ENCODE measurements at regions not wholly inside any gene's neighbourhood (a gene's known extent, or its start where the extent isn't known, plus 50 kb on each side); places are given as distances from the start of the nearest gene placed in this dataset.

DNA sequence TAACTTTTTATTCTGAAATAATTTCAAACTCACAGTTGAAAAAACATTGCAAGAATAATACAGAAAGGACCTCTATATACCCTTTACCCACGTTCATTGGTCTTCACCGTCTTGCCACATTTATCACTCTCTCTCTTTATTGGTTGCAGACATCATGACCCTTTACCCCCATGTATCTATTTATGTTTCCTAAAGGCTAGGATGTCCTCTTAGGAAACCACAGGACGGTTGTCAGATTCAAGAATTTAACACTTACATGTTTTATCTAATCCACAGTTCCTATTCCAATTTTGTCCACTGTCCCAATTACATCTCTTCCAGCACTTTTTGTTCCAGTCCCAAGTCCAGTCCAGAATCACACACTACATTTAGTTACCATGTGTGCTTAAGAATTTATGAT is 67.6 kb upstream of the FGFR2 start:
- ChIA-PET POLR2A (no interaction called here), CTCF (no interaction called here)
- no peak overlapping the region for H3K27ac ChIP-seq (ENCODE audit: extremely low read depth, low read depth, low read length)
- TF ChIP-seq, protein P1, sequence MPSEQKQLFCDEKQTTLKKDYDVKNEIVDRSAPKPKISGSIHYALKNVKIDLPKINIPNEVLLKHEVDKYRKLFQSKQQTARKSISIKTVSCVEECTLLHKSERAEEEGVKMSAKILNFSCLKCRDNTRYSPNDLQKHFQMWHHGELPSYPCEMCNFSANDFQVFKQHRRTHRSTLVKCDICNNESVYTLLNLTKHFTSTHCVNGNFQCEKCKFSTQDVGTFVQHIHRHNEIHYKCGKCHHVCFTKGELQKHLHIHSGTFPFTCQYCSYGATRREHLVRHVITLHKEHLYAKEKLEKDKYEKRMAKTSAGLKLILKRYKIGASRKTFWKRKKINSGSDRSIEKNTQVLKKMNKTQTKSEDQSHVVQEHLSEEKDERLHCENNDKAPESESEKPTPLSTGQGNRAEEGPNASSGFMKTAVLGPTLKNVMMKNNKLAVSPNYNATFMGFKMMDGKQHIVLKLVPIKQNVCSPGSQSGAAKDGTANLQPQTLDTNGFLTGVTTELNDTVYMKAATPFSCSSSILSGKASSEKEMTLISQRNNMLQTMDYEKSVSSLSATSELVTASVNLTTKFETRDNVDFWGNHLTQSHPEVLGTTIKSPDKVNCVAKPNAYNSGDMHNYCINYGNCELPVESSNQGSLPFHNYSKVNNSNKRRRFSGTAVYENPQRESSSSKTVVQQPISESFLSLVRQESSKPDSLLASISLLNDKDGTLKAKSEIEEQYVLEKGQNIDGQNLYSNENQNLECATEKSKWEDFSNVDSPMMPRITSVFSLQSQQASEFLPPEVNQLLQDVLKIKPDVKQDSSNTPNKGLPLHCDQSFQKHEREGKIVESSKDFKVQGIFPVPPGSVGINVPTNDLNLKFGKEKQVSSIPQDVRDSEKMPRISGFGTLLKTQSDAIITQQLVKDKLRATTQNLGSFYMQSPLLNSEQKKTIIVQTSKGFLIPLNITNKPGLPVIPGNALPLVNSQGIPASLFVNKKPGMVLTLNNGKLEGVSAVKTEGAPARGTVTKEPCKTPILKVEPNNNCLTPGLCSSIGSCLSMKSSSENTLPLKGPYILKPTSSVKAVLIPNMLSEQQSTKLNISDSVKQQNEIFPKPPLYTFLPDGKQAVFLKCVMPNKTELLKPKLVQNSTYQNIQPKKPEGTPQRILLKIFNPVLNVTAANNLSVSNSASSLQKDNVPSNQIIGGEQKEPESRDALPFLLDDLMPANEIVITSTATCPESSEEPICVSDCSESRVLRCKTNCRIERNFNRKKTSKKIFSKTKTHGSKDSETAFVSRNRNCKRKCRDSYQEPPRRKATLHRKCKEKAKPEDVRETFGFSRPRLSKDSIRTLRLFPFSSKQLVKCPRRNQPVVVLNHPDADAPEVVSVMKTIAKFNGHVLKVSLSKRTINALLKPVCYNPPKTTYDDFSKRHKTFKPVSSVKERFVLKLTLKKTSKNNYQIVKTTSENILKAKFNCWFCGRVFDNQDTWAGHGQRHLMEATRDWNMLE (tag by site-specific recombination; conservative IDR thresholded peaks at IDR 0.05; ENCODE audit: low read depth) = no peak
- TF ChIP-seq, protein P2, sequence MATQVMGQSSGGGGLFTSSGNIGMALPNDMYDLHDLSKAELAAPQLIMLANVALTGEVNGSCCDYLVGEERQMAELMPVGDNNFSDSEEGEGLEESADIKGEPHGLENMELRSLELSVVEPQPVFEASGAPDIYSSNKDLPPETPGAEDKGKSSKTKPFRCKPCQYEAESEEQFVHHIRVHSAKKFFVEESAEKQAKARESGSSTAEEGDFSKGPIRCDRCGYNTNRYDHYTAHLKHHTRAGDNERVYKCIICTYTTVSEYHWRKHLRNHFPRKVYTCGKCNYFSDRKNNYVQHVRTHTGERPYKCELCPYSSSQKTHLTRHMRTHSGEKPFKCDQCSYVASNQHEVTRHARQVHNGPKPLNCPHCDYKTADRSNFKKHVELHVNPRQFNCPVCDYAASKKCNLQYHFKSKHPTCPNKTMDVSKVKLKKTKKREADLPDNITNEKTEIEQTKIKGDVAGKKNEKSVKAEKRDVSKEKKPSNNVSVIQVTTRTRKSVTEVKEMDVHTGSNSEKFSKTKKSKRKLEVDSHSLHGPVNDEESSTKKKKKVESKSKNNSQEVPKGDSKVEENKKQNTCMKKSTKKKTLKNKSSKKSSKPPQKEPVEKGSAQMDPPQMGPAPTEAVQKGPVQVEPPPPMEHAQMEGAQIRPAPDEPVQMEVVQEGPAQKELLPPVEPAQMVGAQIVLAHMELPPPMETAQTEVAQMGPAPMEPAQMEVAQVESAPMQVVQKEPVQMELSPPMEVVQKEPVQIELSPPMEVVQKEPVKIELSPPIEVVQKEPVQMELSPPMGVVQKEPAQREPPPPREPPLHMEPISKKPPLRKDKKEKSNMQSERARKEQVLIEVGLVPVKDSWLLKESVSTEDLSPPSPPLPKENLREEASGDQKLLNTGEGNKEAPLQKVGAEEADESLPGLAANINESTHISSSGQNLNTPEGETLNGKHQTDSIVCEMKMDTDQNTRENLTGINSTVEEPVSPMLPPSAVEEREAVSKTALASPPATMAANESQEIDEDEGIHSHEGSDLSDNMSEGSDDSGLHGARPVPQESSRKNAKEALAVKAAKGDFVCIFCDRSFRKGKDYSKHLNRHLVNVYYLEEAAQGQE (tag by site-specific recombination; IDR thresholded peaks at IDR 0.05) = no peak
- TF ChIP-seq SALL2 (tag by site-specific recombination; IDR thresholded peaks at IDR 0.05; ENCODE audit: borderline replicate concordance) (no peak), ZNF610 (tag by site-specific recombination; IDR thresholded peaks at IDR 0.05; ENCODE audit: borderline replicate concordance) (no peak), ZNF785 (tag by site-specific recombination; IDR thresholded peaks at IDR 0.05) (no peak), ZNF76 (tag by site-specific recombination; IDR thresholded peaks at IDR 0.05; ENCODE audit: borderline replicate concordance, low read depth) (no peak), KLF1 (tag by site-specific recombination; IDR thresholded peaks at IDR 0.05) (no peak), ZNF629 (tag by site-specific recombination; IDR thresholded peaks at IDR 0.05) (no peak), ZNF266 (tag by site-specific recombination; IDR thresholded peaks at IDR 0.05; ENCODE audit: low read depth) (no peak), SP3 (tag by site-specific recombination; IDR thresholded peaks at IDR 0.05) (no peak), TCF7L2 (IDR thresholded peaks at IDR 0.05; ENCODE audit: borderline replicate concordance, low read depth, low read length) (no peak), ZNF433 (tag by site-specific recombination; IDR thresholded peaks at IDR 0.05; ENCODE audit: low read depth) (no peak), ZNF48 (tag by site-specific recombination; IDR thresholded peaks at IDR 0.05) (no peak), HOXA7 (CRISPR knock-in tag; IDR thresholded peaks at IDR 0.05; ENCODE audit: borderline replicate concordance) (no peak), ZNF549 (tag by site-specific recombination; IDR thresholded peaks at IDR 0.05) (no peak)
- TF ChIP-seq, protein P3, sequence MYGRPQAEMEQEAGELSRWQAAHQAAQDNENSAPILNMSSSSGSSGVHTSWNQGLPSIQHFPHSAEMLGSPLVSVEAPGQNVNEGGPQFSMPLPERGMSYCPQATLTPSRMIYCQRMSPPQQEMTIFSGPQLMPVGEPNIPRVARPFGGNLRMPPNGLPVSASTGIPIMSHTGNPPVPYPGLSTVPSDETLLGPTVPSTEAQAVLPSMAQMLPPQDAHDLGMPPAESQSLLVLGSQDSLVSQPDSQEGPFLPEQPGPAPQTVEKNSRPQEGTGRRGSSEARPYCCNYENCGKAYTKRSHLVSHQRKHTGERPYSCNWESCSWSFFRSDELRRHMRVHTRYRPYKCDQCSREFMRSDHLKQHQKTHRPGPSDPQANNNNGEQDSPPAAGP (tag by site-specific recombination; IDR thresholded peaks at IDR 0.05) = no peak
- H3K9me3 ChIP-seq (ENCODE audit: control insufficient read depth, insufficient read depth, low read depth, low read length) = no peaks in the 10 kb centered on the region
- 0 out of 2 replicates have a peak, but pooled peaks cover 8% of the 10 kb centered on the region for H3K4me1 ChIP-seq (ENCODE audit: control insufficient read depth, insufficient read depth, low read length)
- no peak overlapping the region for H3K4me3 ChIP-seq (ENCODE audit: low read depth, low read length)
- no peaks in the 10 kb centered on the region for H3K36me3 ChIP-seq (ENCODE audit: control insufficient read depth in 2 of 2, insufficient read depth in 1 of 2, low read length in 2 of 2)

DNA sequence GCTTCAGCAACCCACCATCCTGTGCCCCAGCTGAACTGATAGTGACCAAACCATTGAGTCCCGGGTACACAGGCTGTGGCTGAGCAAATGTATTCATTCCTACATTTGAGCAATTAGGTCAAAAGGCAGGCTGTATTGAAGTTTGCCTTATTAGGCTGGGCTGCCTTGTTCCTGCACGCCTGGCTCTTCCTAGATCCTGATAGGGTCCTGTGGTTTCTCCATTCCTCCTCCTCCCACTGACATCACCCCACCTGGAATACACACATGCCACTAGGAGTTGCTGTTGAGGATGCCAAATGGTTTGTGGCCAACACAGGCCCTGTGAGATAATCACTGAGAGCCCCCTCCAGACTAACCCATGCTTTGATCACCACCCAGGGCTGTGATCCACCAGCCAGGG is 66.4 kb upstream of the FGFR2 start:
- ChIA-PET CTCF (interaction anchor here (0.6 to 2.6 kb wide), 3 partner anchors 236 to 716 kb away, joined by 3 to 11 read pairs (median 4); no protein-coding TSS in a partner anchor), POLR2A (no interaction called here)
- Histone ChIP-seq H3K36me3 (ENCODE audit: control insufficient read depth in 2 of 2, insufficient read depth in 1 of 2, low read length in 2 of 2) (no peaks in the 10 kb centered on the region), H3K9me3 (ENCODE audit: control insufficient read depth, insufficient read depth, low read depth, low read length) (no peaks in the 10 kb centered on the region), H3K4me1 (ENCODE audit: control insufficient read depth, insufficient read depth, low read length) (0 out of 2 replicates have a peak, but pooled peaks cover 8% of the 10 kb centered on the region), H3K4me3 (ENCODE audit: low read depth, low read length) (no peak overlapping the region), H3K27ac (ENCODE audit: extremely low read depth, low read depth, low read length) (no peak overlapping the region)
- TF ChIP-seq ZNF350 (tag by site-specific recombination; IDR thresholded peaks at IDR 0.05) (no peak), ZNF585B (tag by site-specific recombination; IDR thresholded peaks at IDR 0.05) (no peak), ZNF169 (tag by site-specific recombination; IDR thresholded peaks at IDR 0.05) (no peak)
- TF ChIP-seq, protein P4, sequence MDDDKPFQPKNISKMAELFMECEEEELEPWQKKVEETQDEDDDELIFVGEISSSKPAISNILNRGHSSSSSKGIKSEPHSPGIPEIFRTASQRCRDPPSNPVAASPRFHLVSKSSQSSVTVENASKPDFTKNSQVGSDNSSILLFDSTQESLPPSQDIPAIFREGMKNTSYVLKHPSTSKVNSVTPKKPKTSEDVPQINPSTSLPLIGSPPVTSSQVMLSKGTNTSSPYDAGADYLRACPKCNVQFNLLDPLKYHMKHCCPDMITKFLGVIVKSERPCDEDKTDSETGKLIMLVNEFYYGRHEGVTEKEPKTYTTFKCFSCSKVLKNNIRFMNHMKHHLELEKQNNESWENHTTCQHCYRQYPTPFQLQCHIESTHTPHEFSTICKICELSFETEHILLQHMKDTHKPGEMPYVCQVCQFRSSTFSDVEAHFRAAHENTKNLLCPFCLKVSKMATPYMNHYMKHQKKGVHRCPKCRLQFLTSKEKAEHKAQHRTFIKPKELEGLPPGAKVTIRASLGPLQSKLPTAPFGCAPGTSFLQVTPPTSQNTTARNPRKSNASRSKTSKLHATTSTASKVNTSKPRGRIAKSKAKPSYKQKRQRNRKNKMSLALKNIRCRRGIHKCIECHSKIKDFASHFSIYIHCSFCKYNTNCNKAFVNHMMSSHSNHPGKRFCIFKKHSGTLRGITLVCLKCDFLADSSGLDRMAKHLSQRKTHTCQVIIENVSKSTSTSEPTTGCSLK (tag by site-specific recombination; IDR thresholded peaks at IDR 0.05) = no peak
- TF ChIP-seq, protein P5, sequence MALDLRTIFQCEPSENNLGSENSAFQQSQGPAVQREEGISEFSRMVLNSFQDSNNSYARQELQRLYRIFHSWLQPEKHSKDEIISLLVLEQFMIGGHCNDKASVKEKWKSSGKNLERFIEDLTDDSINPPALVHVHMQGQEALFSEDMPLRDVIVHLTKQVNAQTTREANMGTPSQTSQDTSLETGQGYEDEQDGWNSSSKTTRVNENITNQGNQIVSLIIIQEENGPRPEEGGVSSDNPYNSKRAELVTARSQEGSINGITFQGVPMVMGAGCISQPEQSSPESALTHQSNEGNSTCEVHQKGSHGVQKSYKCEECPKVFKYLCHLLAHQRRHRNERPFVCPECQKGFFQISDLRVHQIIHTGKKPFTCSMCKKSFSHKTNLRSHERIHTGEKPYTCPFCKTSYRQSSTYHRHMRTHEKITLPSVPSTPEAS (tag by site-specific recombination; IDR thresholded peaks at IDR 0.05) = no peak
